ENCODE measurements at regions not wholly inside any gene's neighbourhood (a gene's known extent, or its start where the extent isn't known, plus 50 kb on each side); places are given as distances from the start of the nearest gene placed in this dataset.

DNA sequence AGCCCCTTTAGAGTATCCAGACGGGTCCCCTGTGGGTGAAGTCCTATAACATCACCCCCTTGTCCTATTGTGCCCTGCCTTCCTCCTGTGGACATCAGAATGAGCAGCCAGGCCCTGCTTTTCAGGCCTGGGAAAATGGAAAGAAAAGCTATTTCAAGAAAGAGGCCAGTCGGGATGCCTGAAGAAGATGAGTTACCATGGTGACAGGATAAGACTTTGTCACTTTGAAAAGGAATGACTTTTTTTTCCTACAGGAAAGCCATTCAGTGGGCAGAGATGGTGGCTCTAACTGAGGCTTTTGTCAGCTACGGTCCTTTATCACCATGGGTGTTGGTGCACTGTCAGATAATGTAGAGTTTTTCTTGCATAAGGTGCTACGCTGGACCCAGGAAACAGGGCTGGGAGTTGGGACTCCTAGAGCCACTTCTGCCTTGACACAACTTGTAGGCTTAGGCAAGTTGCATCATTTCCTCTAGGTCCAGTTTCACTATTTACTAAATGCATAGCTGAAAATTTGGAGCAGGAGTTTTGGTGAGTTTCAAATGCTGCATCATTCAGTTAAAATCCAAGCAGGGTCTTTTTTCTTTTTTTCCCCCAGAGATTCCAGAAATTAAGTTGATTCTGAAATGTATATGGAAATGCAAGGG lies 179.0 kb upstream of the ADRA1D start:
- H3K27ac ChIP-seq (ENCODE audit: low read length): peak overlapping the region; percentile 32
- no peak overlapping the region for H2AFZ ChIP-seq (ENCODE audit: low read depth, low read length)
- H3K4me3 ChIP-seq (ENCODE audit: low read length): no peak overlapping the region

DNA sequence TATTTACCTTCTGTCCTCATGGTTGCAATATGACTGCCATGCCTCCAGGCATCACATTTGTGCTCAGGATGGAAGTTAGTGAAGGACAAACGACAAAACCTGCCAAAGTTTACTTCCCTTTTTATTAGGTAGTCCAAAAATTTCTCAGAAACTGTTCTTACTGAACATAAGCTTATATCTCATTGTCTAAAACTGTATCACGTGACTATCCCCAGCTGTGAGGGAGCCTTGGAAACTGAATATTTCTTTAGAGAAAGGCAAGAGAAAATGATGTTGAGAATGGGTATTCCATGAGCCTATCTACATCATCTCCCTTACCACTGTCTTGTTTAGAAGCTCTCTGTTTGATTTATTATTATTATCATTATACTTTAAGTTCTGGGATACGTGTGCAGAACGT lies 169.1 kb upstream of the ADRA1D start:
- no peak overlapping the region for H3K27ac ChIP-seq (ENCODE audit: low read length)
- TF ChIP-seq, protein P1, sequence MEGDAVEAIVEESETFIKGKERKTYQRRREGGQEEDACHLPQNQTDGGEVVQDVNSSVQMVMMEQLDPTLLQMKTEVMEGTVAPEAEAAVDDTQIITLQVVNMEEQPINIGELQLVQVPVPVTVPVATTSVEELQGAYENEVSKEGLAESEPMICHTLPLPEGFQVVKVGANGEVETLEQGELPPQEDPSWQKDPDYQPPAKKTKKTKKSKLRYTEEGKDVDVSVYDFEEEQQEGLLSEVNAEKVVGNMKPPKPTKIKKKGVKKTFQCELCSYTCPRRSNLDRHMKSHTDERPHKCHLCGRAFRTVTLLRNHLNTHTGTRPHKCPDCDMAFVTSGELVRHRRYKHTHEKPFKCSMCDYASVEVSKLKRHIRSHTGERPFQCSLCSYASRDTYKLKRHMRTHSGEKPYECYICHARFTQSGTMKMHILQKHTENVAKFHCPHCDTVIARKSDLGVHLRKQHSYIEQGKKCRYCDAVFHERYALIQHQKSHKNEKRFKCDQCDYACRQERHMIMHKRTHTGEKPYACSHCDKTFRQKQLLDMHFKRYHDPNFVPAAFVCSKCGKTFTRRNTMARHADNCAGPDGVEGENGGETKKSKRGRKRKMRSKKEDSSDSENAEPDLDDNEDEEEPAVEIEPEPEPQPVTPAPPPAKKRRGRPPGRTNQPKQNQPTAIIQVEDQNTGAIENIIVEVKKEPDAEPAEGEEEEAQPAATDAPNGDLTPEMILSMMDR (IDR thresholded peaks at IDR 0.05; ENCODE audit: poor library complexity, severe bottlenecking): no peak
- TF ChIP-seq MXI1 (conservative IDR thresholded peaks at IDR 0.05; ENCODE audit: poor library complexity, severe bottlenecking) (no peak), RAD21 (conservative IDR thresholded peaks at IDR 0.05) (no peak), SMC3 (conservative IDR thresholded peaks at IDR 0.05; ENCODE audit: poor library complexity) (no peak), TAF1 (IDR thresholded peaks at IDR 0.05; ENCODE audit: low read depth) (no peak), EZH2 (IDR thresholded peaks at IDR 0.05; ENCODE audit: borderline replicate concordance, insufficient read depth, low read length, poor library complexity, severe bottlenecking) (no peak), POLR2AphosphoS5 (IDR thresholded peaks at IDR 0.05) (no peak), EP300 (conservative IDR thresholded peaks at IDR 0.05; ENCODE audit: poor library complexity, severe bottlenecking) (no peak)
- TF ChIP-seq, protein P2, sequence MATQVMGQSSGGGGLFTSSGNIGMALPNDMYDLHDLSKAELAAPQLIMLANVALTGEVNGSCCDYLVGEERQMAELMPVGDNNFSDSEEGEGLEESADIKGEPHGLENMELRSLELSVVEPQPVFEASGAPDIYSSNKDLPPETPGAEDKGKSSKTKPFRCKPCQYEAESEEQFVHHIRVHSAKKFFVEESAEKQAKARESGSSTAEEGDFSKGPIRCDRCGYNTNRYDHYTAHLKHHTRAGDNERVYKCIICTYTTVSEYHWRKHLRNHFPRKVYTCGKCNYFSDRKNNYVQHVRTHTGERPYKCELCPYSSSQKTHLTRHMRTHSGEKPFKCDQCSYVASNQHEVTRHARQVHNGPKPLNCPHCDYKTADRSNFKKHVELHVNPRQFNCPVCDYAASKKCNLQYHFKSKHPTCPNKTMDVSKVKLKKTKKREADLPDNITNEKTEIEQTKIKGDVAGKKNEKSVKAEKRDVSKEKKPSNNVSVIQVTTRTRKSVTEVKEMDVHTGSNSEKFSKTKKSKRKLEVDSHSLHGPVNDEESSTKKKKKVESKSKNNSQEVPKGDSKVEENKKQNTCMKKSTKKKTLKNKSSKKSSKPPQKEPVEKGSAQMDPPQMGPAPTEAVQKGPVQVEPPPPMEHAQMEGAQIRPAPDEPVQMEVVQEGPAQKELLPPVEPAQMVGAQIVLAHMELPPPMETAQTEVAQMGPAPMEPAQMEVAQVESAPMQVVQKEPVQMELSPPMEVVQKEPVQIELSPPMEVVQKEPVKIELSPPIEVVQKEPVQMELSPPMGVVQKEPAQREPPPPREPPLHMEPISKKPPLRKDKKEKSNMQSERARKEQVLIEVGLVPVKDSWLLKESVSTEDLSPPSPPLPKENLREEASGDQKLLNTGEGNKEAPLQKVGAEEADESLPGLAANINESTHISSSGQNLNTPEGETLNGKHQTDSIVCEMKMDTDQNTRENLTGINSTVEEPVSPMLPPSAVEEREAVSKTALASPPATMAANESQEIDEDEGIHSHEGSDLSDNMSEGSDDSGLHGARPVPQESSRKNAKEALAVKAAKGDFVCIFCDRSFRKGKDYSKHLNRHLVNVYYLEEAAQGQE (IDR thresholded peaks at IDR 0.05; ENCODE audit: borderline replicate concordance): no peak
- no peak overlapping the region for H2AFZ ChIP-seq (ENCODE audit: low read depth, low read length)

More for the DNA sequence above, 179.0 kb upstream of the ADRA1D start:
- Histone ChIP-seq H3F3A (ENCODE audit: insufficient read depth, low read length, poor library complexity, severe bottlenecking) (no peaks in the 10 kb centered on the region), H3K79me2 (replicated peaks; ENCODE audit: insufficient read depth, low read length) (no peaks in the 10 kb centered on the region), H3K36me3 (ENCODE audit: insufficient read depth, low read length) (no peaks in the 10 kb centered on the region), H3K9ac (ENCODE audit: low read length) (no peak overlapping the region), H4K20me1 (ENCODE audit: insufficient read depth) (no peaks in the 10 kb centered on the region), H3K27me3 (ENCODE audit: insufficient read depth, low read depth, low read length) (no peaks in the 10 kb centered on the region), H3K9me3 (ENCODE audit: low read length) (no peaks in the 10 kb centered on the region), H3K4me2 (ENCODE audit: low read length) (peak overlapping the region; percentile 25), H3K9me2 (ENCODE audit: insufficient read depth, low read length) (no peaks in the 10 kb centered on the region)
- TF ChIP-seq SMC3 (conservative IDR thresholded peaks at IDR 0.05; ENCODE audit: poor library complexity) (no peak), RAD21 (conservative IDR thresholded peaks at IDR 0.05) (no peak), POLR2AphosphoS5 (IDR thresholded peaks at IDR 0.05) (no peak)

More for the DNA sequence above, 169.1 kb upstream of the ADRA1D start:
- Histone ChIP-seq H3K4me2 (ENCODE audit: low read length) (no peak overlapping the region), H3K36me3 (ENCODE audit: insufficient read depth, low read length) (no peaks in the 10 kb centered on the region), H4K20me1 (ENCODE audit: insufficient read depth) (no peaks in the 10 kb centered on the region), H3K27me3 (ENCODE audit: insufficient read depth, low read depth, low read length) (no peaks in the 10 kb centered on the region), H3K79me2 (replicated peaks; ENCODE audit: insufficient read depth, low read length) (no peaks in the 10 kb centered on the region), H3F3A (ENCODE audit: insufficient read depth, low read length, poor library complexity, severe bottlenecking) (no peaks in the 10 kb centered on the region), H3K4me3 (ENCODE audit: low read length) (no peak overlapping the region), H3K9me2 (ENCODE audit: insufficient read depth, low read length) (no peaks in the 10 kb centered on the region), H3K9ac (ENCODE audit: low read length) (no peak overlapping the region), H3K9me3 (ENCODE audit: low read length) (no peaks in the 10 kb centered on the region)
